Osteoblast (primary cell): ENCODE measurements at regions not wholly inside any gene's neighbourhood (a gene's known extent, or its start where the extent isn't known, plus 50 kb on each side); places are given as distances from the start of the nearest gene placed in this dataset.

ENCODE experiments used
- DNase-seq: peaks from one replicate; pipeline ENCODE4 v3.0.0; 2011; ENCODE audit warnings: low spot score, mixed read lengths; ENCODE audit not compliant: insufficient read length; ENCODE audit errors: missing footprints
- H2AFZ ChIP-seq: 2 replicates; pipeline ENCODE4 v1.6.0; 2011; ENCODE audit warnings: mild to moderate bottlenecking, low read length
- H3K27ac ChIP-seq: 2 replicates; pipeline ENCODE4 v1.5.1; 2011; ENCODE audit warnings: mild to moderate bottlenecking, low read depth, low read length, moderate library complexity
- H3K27me3 ChIP-seq: 2 replicates; pipeline ENCODE4 v1.6.0; 2012; ENCODE audit warnings: mild to moderate bottlenecking, control low read depth, inconsistent platforms, low read length, moderate library complexity; ENCODE audit not compliant: insufficient read depth
- H3K36me3 ChIP-seq: 2 replicates; pipeline ENCODE4 v1.5.1; 2011; ENCODE audit warnings: mild to moderate bottlenecking, low read length, control low read depth, moderate library complexity; ENCODE audit not compliant: insufficient read depth
- H3K4me1 ChIP-seq: 2 replicates; pipeline ENCODE4 v1.5.1; 2011; ENCODE audit warnings: mild to moderate bottlenecking, low read length, control low read depth, moderate library complexity; ENCODE audit not compliant: insufficient read depth
- H3K4me2 ChIP-seq: 2 replicates; pipeline ENCODE4 v1.6.0; 2011; ENCODE audit warnings: mild to moderate bottlenecking, low read length; ENCODE audit not compliant: insufficient read depth
- H3K4me3 ChIP-seq: fragments of 200-600 bp; sonication (generic); 3 replicates; pipeline ENCODE4 v1.5.1; 2012; ENCODE audit warnings: mild to moderate bottlenecking, low read length, inconsistent platforms; ENCODE audit not compliant: insufficient read depth
- H3K79me2 ChIP-seq: 2 replicates; pipeline ENCODE4 v1.6.0; 2012; ENCODE audit warnings: mild to moderate bottlenecking, low read length, control low read depth, inconsistent platforms; ENCODE audit not compliant: insufficient read depth
- H3K9me3 ChIP-seq: 2 replicates; pipeline ENCODE4 v1.5.1; 2011; ENCODE audit warnings: low read depth, low read length, control low read depth
- H4K20me1 ChIP-seq: 2 replicates; pipeline ENCODE4 v1.6.0; 2012; ENCODE audit warnings: mild to moderate bottlenecking, low read length, control low read depth; ENCODE audit not compliant: insufficient read depth
- CTCF ChIP-seq: IDR thresholded peaks from 2 replicates; pipeline ENCODE4 v1.5.1; 2011; ENCODE audit warnings: mild to moderate bottlenecking, low read depth, low read length, moderate library complexity; ENCODE audit errors: extremely low read depth

- DNase-seq: peak; percentile 71
- H3K4me3 ChIP-seq: no peak overlapping the region
- H3K4me2 ChIP-seq: no peak overlapping the region
- H4K20me1 ChIP-seq: no peaks in the 10 kb centered on the region
- no peaks in the 10 kb centered on the region for H3K9me3 ChIP-seq
- no peak overlapping the region for H3K27ac ChIP-seq
- TF ChIP-seq CTCF: no peak
- no peaks in the 10 kb centered on the region for H3K79me2 ChIP-seq
- H3K27me3 ChIP-seq: no peaks in the 10 kb centered on the region
- H3K4me1 ChIP-seq: no peaks in the 10 kb centered on the region
- H3K36me3 ChIP-seq: no peaks in the 10 kb centered on the region
- no peak overlapping the region for H2AFZ ChIP-seq
These were observed 113.9 kb upstream of the CST7 start for GRCh38 chr20:24835195-24835594.

- no peaks in the 10 kb centered on the region for H3K4me1 ChIP-seq
- H3K9me3 ChIP-seq: no peaks in the 10 kb centered on the region
- no peaks in the 10 kb centered on the region for H4K20me1 ChIP-seq
- no peak overlapping the region for H3K4me2 ChIP-seq
- H3K27me3 ChIP-seq: no peaks in the 10 kb centered on the region
- no peak overlapping the region for H3K4me3 ChIP-seq
- H3K27ac ChIP-seq: no peak overlapping the region
- H3K79me2 ChIP-seq: no peaks in the 10 kb centered on the region
- DNase-seq: peak; percentile 29
- TF ChIP-seq CTCF: no peak
- no peak overlapping the region for H2AFZ ChIP-seq
- no peaks in the 10 kb centered on the region for H3K36me3 ChIP-seq
These were observed 113.0 kb upstream of the CST7 start for GRCh38 chr20:24836041-24836533.

GRCh38 chr20:24836661-24837299 lies 112.3 kb upstream of the CST7 start:
- no peak overlapping the region for H2AFZ ChIP-seq
- no peaks in the 10 kb centered on the region for H3K4me1 ChIP-seq
- peak; percentile 23 for DNase-seq
- H3K9me3 ChIP-seq: no peaks in the 10 kb centered on the region
- no peak overlapping the region for H3K4me3 ChIP-seq
- no peaks in the 10 kb centered on the region for H3K79me2 ChIP-seq
- no peaks in the 10 kb centered on the region for H3K27me3 ChIP-seq
- no peak for TF ChIP-seq CTCF
- no peak overlapping the region for H3K4me2 ChIP-seq
- no peaks in the 10 kb centered on the region for H4K20me1 ChIP-seq
- no peaks in the 10 kb centered on the region for H3K36me3 ChIP-seq
- H3K27ac ChIP-seq: no peak overlapping the region

GRCh38 chr20:24837781-24838450 lies 111.2 kb upstream of the CST7 start:
- no peak overlapping the region for H3K4me2 ChIP-seq
- H3K4me3 ChIP-seq: no peak overlapping the region
- TF ChIP-seq CTCF: no peak
- no peak overlapping the region for H2AFZ ChIP-seq
- H4K20me1 ChIP-seq: no peaks in the 10 kb centered on the region
- H3K79me2 ChIP-seq: no peaks in the 10 kb centered on the region
- no peaks in the 10 kb centered on the region for H3K9me3 ChIP-seq
- no peaks in the 10 kb centered on the region for H3K4me1 ChIP-seq
- no peaks in the 10 kb centered on the region for H3K36me3 ChIP-seq
- peaks cover 8% of the 10 kb centered on the region for H3K27me3 ChIP-seq
- peak; percentile 46 for DNase-seq
- no peak overlapping the region for H3K27ac ChIP-seq
